GM12874 (cell line): ENCODE measurements at regions not wholly inside any gene's neighbourhood (a gene's known extent, or its start where the extent isn't known, plus 50 kb on each side); places are given as distances from the start of the nearest gene placed in this dataset.

ENCODE experiments used
- TF ChIP-seq, protein P1 (sequence below): IDR thresholded peaks from 2 replicates; pipeline ENCODE4 v1.5.1; 2011; ENCODE audit warnings: low read depth, mild to moderate bottlenecking, control low read depth, low read length, moderate library complexity; ENCODE audit not compliant: insufficient read depth

DNA sequence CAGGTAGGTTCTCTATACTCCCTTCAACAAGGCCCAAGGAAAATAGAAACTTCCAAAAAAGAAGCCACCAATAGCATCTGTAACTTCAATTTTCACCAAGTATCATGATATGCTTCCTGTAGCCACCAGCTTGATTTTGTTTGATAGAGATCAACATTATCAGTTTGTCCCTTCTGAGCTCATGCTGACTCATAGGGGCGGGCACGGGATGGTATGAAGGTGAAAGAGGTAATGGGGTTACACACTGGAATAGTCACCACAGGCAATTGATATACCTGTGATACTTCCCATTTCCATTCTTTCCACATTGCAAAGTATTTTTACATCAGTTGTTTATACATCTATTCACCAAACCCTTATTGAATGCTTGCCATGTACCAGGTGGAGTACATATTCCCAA lies 134.1 kb downstream of the KCNA5 start:
- TF ChIP-seq, protein P1, sequence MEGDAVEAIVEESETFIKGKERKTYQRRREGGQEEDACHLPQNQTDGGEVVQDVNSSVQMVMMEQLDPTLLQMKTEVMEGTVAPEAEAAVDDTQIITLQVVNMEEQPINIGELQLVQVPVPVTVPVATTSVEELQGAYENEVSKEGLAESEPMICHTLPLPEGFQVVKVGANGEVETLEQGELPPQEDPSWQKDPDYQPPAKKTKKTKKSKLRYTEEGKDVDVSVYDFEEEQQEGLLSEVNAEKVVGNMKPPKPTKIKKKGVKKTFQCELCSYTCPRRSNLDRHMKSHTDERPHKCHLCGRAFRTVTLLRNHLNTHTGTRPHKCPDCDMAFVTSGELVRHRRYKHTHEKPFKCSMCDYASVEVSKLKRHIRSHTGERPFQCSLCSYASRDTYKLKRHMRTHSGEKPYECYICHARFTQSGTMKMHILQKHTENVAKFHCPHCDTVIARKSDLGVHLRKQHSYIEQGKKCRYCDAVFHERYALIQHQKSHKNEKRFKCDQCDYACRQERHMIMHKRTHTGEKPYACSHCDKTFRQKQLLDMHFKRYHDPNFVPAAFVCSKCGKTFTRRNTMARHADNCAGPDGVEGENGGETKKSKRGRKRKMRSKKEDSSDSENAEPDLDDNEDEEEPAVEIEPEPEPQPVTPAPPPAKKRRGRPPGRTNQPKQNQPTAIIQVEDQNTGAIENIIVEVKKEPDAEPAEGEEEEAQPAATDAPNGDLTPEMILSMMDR = no peak

DNA sequence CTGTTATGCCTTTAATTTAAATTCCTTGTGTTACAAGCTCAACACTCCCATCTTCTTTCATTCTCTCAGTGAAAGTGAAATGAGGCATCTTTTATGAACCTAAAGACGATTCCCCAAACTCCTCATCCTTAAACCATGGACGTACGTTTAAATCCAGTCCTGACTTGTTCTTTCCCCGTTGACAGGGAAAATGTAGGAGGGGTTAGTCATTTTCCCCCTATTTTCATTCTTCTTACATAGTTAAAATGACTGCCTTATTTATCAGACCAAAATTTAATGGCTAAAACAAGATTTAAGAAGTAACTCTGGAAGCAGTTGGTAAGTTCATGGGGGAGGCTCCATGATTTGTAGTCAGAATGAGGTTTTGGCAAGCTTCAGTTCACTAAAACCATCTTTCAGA lies 134.9 kb downstream of the KCNA5 start:
- TF ChIP-seq, protein P1 = no peak

DNA sequence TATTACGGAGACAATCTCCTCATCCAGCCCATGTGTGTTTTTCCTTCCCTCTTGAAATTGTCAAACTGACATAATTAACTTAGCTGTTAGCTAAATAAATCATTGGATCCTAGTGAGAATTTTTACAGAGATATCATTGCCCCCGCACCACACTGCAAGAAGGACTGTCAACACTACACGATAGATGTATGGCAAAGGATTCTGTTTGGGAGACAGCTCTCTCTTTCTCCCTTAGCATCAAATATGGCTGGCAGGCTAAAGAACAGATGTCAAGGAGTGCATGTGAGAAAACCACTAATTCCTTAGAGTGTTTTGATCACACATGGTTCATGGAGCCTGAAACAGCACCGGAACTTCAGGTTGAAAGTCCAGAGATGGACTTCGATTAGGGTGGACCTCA lies 136.8 kb downstream of the KCNA5 start:
- TF ChIP-seq, protein P1 = no peak

DNA sequence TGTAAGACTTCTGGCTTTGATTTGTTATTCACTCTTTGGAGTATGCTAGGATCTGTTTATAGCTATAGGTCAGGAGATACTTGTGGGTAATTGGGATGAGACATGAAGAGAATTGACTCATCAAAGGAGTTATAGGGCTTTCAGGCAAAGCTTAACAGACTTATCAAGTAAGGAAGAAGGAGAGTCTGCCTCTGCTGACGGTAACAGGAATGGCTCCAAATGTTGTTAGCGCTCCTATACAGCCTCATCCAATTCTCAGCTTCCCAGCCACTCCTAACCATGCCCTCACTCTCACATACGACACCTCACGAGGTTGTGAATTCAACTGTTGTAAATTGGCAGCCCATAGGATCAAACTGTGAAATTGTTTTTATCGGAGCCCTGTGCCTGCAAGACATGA lies 140.5 kb downstream of the KCNA5 start:
- TF ChIP-seq, protein P1 = no peak

DNA sequence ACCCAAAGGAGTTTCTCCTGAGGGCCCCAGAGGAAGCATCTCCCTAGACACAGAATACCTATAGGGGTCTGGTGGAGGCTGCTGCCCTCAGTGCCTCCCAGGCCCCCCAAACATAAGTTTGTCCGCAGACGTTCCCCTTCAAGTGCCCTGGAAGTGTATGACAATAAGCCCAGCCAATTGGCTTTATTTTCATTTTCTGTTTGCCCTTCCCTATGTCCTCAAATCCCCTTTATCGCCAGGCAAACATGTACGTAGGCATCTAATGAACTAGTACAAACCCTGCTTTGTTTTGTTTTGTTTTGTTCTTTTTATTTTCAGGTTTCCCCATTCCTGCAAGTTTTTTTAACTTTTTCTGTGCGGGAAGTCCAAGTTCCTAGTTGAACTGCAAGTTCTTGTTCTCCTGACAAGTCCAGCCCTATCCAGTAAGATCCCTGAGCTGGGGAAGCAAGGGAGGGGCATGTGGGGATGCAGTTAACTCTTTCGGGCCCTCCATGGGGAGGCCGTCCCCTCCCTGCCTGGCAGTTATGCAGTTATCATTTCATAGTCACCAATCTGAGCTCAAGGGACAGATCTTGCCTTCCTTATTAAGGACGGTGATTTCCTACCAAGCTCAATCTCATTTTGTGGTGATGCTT lies 141.9 kb downstream of the KCNA5 start:
- TF ChIP-seq, protein P1 = no peak

DNA sequence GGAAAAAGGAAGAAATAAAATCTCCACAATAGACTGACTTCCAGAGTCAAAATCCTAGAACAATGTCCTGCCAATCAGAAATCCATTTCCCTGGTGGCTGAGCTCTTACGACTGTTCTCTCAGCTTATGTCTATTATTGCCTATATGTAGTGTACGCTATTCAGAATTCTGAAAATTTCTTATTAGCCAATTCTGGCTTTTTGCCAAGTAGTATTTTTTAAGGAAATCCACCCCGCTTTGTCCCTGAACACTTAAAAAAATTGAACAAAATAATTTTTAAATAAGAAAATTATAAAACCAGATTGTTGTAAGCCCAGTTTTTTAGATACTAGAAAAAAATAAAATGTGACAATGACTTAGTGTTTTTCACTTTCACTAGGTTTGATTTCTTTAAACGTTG lies 143.0 kb downstream of the KCNA5 start:
- TF ChIP-seq, protein P1 = no peak

DNA sequence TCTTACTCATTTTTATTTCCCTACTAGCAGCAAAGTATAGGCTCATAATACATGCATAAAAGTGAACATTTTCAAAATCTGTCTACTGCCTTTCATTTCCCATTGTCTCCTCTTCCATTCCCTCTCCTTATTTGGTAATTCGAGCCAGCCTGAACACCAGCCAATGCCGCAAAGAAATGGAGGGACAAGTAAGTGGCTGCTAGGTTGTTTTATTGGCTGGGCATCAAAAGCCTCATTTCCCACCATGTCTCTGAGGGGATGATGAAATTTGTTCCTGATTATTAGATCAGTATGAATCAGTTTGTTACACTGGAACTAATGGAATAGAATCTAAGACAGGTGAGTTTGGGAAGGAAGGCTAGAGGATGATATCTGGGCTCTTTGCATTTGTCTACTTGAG lies 143.5 kb downstream of the KCNA5 start:
- TF ChIP-seq, protein P1 = no peak

DNA sequence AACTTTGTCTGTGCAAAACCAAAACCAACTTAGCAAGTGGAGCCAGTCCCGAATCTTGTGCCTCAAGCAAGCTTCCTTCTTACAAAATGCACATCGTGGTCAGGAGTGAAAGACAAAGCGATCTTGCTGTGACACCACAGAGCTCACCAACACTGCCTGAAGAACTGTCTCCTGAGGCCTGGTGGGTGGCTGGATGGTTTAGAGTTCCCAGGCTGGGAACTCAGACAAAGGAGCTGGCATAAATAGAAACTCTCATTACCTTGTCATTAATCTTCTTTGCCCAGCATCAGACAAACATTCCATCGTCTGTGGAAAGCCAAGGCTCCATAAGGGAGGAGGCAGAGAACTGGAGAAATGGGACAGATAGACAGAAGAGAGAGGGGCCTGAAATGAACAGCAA lies 144.8 kb downstream of the KCNA5 start:
- TF ChIP-seq, protein P1 = no peak
